ENCODE measurements at regions not wholly inside any gene's neighbourhood (a gene's known extent, or its start where the extent isn't known, plus 50 kb on each side); places are given as distances from the start of the nearest gene placed in this dataset.

- TF ChIP-seq ZNF12 (CRISPR knock-in tag; IDR thresholded peaks at IDR 0.05) = no peak
- TF ChIP-seq CTCF (IDR thresholded peaks at IDR 0.05 in 2 of 3, conservative IDR thresholded peaks at IDR 0.05 in 1 of 3; ENCODE audit: insufficient read depth in 2 of 3, low read depth in 1 of 3, low read length in 3 of 3) = no peak
- no peak for TF ChIP-seq ZNF184 (CRISPR knock-in tag; IDR thresholded peaks at IDR 0.05)
- no peak for TF ChIP-seq NFE2 (IDR thresholded peaks at IDR 0.05; ENCODE audit: low read depth)
- TF ChIP-seq KLF10 (CRISPR knock-in tag; IDR thresholded peaks at IDR 0.05) = no peak
- no peak for TF ChIP-seq BMI1 (IDR thresholded peaks at IDR 0.05; ENCODE audit: low read length)
- no peak for TF ChIP-seq POLR2A (conservative IDR thresholded peaks at IDR 0.05)
- no peak for TF ChIP-seq ARHGAP35 (IDR thresholded peaks at IDR 0.05; ENCODE audit: partially characterized antibody)
- TF ChIP-seq ZNF431 (CRISPR knock-in tag; IDR thresholded peaks at IDR 0.05) = no peak
- no peak for TF ChIP-seq ZKSCAN1 (IDR thresholded peaks at IDR 0.05; ENCODE audit: low read depth, low read length)
- no peak for TF ChIP-seq ZNF511 (CRISPR knock-in tag; IDR thresholded peaks at IDR 0.05)
- no peak for TF ChIP-seq ZNF239 (CRISPR knock-in tag; IDR thresholded peaks at IDR 0.05)
- TF ChIP-seq ZNF263 (CRISPR knock-in tag; IDR thresholded peaks at IDR 0.05; ENCODE audit: borderline replicate concordance) = no peak
- no peak for TF ChIP-seq FOXP1 (CRISPR knock-in tag; IDR thresholded peaks at IDR 0.05)
Measured at GRCh38 chr14:89641495-89642175, 224.6 kb upstream of the FOXN3 start.
